ENCODE measurements at regions not wholly inside any gene's neighbourhood (a gene's known extent, or its start where the extent isn't known, plus 50 kb on each side); places are given as distances from the start of the nearest gene placed in this dataset.

DNA sequence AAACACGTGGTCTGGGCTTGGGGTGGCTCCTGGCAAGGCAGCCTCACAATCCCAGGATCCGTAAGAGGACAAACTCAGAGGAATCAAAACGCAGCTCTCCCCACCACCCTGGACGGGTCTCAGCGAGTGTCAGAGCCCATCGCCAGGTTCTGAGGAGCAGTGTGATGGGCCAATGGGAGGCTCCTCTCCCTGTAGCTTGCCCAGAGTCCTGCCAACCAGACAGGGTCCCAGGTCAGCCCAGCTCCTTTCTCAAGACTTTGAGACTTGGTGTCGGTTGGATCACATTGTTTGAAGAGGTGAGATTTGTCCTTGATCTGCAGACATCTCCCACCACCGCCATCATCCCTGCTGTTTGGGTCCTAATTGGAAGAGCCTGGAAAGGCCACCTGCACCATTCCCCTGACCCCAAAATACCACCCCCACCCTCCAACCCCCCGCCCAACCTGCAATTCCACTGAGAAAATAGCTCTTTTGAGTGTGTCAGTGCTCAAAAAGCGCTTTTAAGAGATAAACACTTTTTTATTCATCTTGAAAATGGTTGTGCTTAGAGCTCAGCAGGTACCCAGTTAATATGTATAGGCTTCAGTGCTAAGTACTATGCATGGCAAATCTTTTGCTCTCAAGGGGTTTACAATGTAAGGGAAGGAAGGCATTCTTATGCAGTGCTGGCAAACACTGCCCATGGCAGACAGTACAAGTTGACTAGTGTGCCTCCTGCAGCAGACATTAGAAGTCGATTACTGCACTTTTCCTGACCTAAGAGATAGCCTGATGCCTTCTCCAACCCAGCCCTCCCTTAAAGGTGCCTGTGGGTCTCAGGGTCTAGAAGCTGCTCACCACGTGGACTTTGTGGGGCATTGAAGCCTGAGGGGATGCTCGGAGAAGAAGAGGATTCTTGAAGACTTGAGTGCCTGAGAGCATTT, 50.6 kb downstream of the GLI2 start:
- intact Hi-C loops (cut with micrococcal nuclease), result no loop called here
- TF ChIP-seq FOS (IDR thresholded peaks at IDR 0.05; ENCODE audit: borderline replicate concordance, insufficient read depth, low read length) (no peak), POLR2A (IDR thresholded peaks at IDR 0.05; ENCODE audit: low read depth, low read length) (no peak), MYC (IDR thresholded peaks at IDR 0.05; ENCODE audit: low read depth, low read length) (no peak), CTCF (IDR thresholded peaks at IDR 0.05; ENCODE audit: extremely low read depth in 1 of 2, insufficient read depth in 1 of 2, low read depth in 1 of 2, low read length in 2 of 2) (no peak), JUN (IDR thresholded peaks at IDR 0.05; ENCODE audit: borderline replicate concordance, insufficient read depth, insufficient read length, low read depth) (no peak), POLR2AphosphoS5 (IDR thresholded peaks at IDR 0.05; ENCODE audit: insufficient read depth, low read depth, low read length) (no peak), GATA2 (IDR thresholded peaks at IDR 0.05; ENCODE audit: insufficient read depth, insufficient read length, low read depth, low read length) (no peak), EZH2 (IDR thresholded peaks at IDR 0.05; ENCODE audit: borderline replicate concordance, low read depth, low read length, severe bottlenecking) (no peak)
- ChIA-PET POLR2A (no interaction called here), CTCF (interaction anchor here (1.2 kb wide), 1 partner anchor 90 kb away, joined by 4 read pairs; no protein-coding TSS in a partner anchor)
- DNase-seq (ENCODE audit: low read depth, low spot score) (no peak), FAIRE-seq (no peak)
- Histone ChIP-seq H3K4me1 (ENCODE audit: control insufficient read depth, extremely low read depth, insufficient read depth, low read length) (peaks cover 8% of the 10 kb centered on the region), H3K27me3 (ENCODE audit: control insufficient read depth in 2 of 2, insufficient read depth in 2 of 2, low read length in 2 of 2) (peaks cover 0 to 2% of the 10 kb centered on the region in 2 experiments), H2AFZ (ENCODE audit: low read depth, low read length) (no peak overlapping the region), H3K4me2 (ENCODE audit: insufficient read depth, low read length) (no peak overlapping the region), H3K36me3 (ENCODE audit: control insufficient read depth in 2 of 2, extremely low read depth in 1 of 2, insufficient read depth in 2 of 2, low read length in 2 of 2) (no peaks in the 10 kb centered on the region), H3K79me2 (ENCODE audit: control insufficient read depth, insufficient read depth, low read length) (no peaks in the 10 kb centered on the region), H3K4me3 (replicated peaks in 1 of 3; ENCODE audit: insufficient read depth in 1 of 3, low read depth in 1 of 3, low read length in 3 of 3) (no peak overlapping the region), H3K9me1 (replicated peaks; ENCODE audit: control insufficient read depth, extremely low read depth, insufficient read depth, low read length) (no peaks in the 10 kb centered on the region), H3K9ac (replicated peaks; ENCODE audit: extremely low read depth, insufficient read depth, low read length) (no peak overlapping the region), H3K27ac (ENCODE audit: insufficient read depth, low read depth, low read length) (no peak overlapping the region), H4K20me1 (replicated peaks; ENCODE audit: control insufficient read depth, extremely low read depth, insufficient read depth, low read length) (no peaks in the 10 kb centered on the region), H3K9me3 (replicated peaks; ENCODE audit: control insufficient read depth, insufficient read depth, low read length) (no peaks in the 10 kb centered on the region)
- dilution Hi-C loops (cut with MboI; ENCODE audit: extremely low pct_ligation_motif_present, low sequenced_read_pairs), result no loop called here
- no TSS peak for BruUV-seq (replicated peaks)
